ENCODE measurements at regions not wholly inside any gene's neighbourhood (a gene's known extent, or its start where the extent isn't known, plus 50 kb on each side); places are given as distances from the start of the nearest gene placed in this dataset.

GRCh38 chr2:3130444-3130843 is 247.2 kb downstream of the EIPR1 start:
- ChIA-PET POLR2A (ENCODE audit: unreplicated experiment) (no interaction called here), CTCF (interaction anchor here (0.6 kb wide), 1 partner anchor 24 kb away, joined by 4 read pairs; no protein-coding TSS in a partner anchor)
- in situ Hi-C loops (cut with MboI; ENCODE audit: low sequenced_read_pairs), result no loop called here

More at GRCh38 chr2:3130444-3130843, 247.2 kb downstream of the EIPR1 start:
- H4K8ac ChIP-seq (ENCODE audit: low read depth in 2 of 2, low read length in 2 of 2), result no peak overlapping the region
- no peaks in the 10 kb centered on the region for H3K36me3 ChIP-seq (ENCODE audit: control insufficient read depth, insufficient read depth, low read length)
- no peak overlapping the region for H2BK15ac ChIP-seq (ENCODE audit: low read depth, low read length)
- no peak overlapping the region for H3K4me2 ChIP-seq (ENCODE audit: low read depth, low read length)
- intact Hi-C loops (cut with micrococcal nuclease) (no loop called here), dilution Hi-C loops (cut with HindIII; ENCODE audit: low sequenced_read_pairs, unreplicated experiment) (no loop called here)
- no peak overlapping the region for H3K14ac ChIP-seq (replicated peaks; ENCODE audit: low read depth, low read length)
- WGBS, 2 experiments (ENCODE audit: extremely low coverage in 2 of 2, insufficient read length in 1 of 2), result 60% methylated on average over 1 of the region's 4 CpGs; no CpG with 5 or more reads in 1 of the 2 experiments
- H3K56ac ChIP-seq (ENCODE audit: extremely low read depth, insufficient read depth, low read length), result no peak overlapping the region
- no peaks in the 10 kb centered on the region for H3K79me1 ChIP-seq (ENCODE audit: low read depth in 1 of 2, low read length in 2 of 2)
- no peak overlapping the region for H2BK120ac ChIP-seq (ENCODE audit: low read depth, low read length)
- no peak overlapping the region for H2AK5ac ChIP-seq (ENCODE audit: low read depth, low read length)
- DNase-seq (no peak), ATAC-seq (ENCODE audit: low read depth) (no peak)
- BruUV-seq (replicated peaks), result no TSS peak
- no peak overlapping the region for H3K4me3 ChIP-seq (ENCODE audit: insufficient read depth, low read depth, low read length)
- H2AFZ ChIP-seq (replicated peaks; ENCODE audit: low read length, poor library complexity), result no peak overlapping the region
- H3K27ac ChIP-seq (ENCODE audit: insufficient read depth, low read length), result no peak overlapping the region
- no peaks in the 10 kb centered on the region for H4K20me1 ChIP-seq (ENCODE audit: insufficient read depth, low read length)
- TF ChIP-seq FOS (IDR thresholded peaks at IDR 0.05; ENCODE audit: low read depth, low read length), result no peak
- no peak overlapping the region for H4K5ac ChIP-seq (ENCODE audit: low read depth, low read length)
- no peak overlapping the region for H3K9ac ChIP-seq (ENCODE audit: low read depth, low read length)
- H3K9me1 ChIP-seq (ENCODE audit: insufficient read depth, low read length), result no peaks in the 10 kb centered on the region
- no peak overlapping the region for H3K18ac ChIP-seq (ENCODE audit: low read depth, low read length)
- no peaks in the 10 kb centered on the region for H3K4me1 ChIP-seq (ENCODE audit: control insufficient read depth, insufficient read depth, low read length)
- no peak overlapping the region for H2AK9ac ChIP-seq (replicated peaks; ENCODE audit: low read depth, low read length, poor library complexity)
- no peak overlapping the region for H2BK5ac ChIP-seq (ENCODE audit: low read depth, low read length, poor library complexity, severe bottlenecking)
- no peaks in the 10 kb centered on the region; the same call in 1 of the 2 replicates for H3K27me3 ChIP-seq (ENCODE audit: control insufficient read depth, insufficient read depth, low read length)
- no peak overlapping the region for H4K91ac ChIP-seq (ENCODE audit: insufficient read depth, low read depth, low read length)
- peaks cover 5% of the 10 kb centered on the region; the same call in 1 of the 2 replicates for H3K9me3 ChIP-seq (ENCODE audit: control insufficient read depth, insufficient read depth, low read length)
- H2BK20ac ChIP-seq (ENCODE audit: low read depth, low read length), result no peak overlapping the region
- H3K4ac ChIP-seq (ENCODE audit: low read depth, low read length), result no peak overlapping the region
- no peak overlapping the region for H3K23ac ChIP-seq (ENCODE audit: low read depth, low read length)
